Lower leg skin (tissue), 3 donors: ENCODE measurements at regions not wholly inside any gene's neighbourhood (a gene's known extent, or its start where the extent isn't known, plus 50 kb on each side); places are given as distances from the start of the nearest gene placed in this dataset.

Experiments used
- POLR2A ChIP-seq, 2 donors: fragments of 450-650 bp; IDR thresholded peaks; one replicate each; pipeline ENCODE4 v1.6.1; 2016 to 2017; ENCODE audit warnings: antibody characterized with exemption in 2 of 2, mild to moderate bottlenecking in 1 of 2, moderate library complexity in 1 of 2
- TF ChIP-seq, protein P1 (sequence below), 3 donors: fragments of 450-650 bp; IDR thresholded peaks; one replicate each; pipeline ENCODE4 v1.5.1; 2016; ENCODE audit warnings: antibody characterized with exemption in 3 of 3, mild to moderate bottlenecking in 3 of 3, moderate library complexity in 2 of 3

DNA sequence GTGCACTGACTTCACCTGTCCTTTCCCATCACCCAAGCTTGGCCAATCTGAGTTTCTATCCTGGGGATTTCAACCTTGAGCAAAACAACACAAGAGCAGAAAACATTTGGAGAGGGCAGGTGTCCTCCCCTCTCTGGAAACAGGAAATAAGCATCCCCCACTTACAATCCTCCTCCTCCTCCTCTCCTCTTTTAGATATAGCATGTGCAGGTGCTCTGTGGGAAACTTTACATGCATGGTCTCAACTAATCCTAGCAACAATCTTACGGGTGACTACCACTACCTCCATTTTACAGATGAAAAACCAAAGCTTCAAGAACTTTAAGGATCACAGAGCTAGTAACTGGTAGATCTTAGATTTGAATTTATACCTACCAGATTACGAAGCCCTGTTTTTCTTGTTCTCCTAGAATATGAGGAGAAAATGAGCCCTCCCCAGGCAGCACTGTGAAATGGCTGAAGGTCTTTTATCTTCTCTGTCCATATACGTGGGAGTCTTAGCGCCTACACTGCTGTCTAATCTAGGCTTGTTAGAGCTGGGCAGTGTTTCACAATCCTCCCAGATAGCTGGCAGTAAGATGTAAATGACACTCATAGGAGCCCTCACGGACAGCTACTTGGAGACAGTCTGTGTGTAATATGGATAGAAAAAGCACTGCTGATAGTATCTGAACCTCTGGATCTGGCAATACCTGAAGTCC, 301.2 kb upstream of the PROK2 start:
- TF ChIP-seq, protein P1, sequence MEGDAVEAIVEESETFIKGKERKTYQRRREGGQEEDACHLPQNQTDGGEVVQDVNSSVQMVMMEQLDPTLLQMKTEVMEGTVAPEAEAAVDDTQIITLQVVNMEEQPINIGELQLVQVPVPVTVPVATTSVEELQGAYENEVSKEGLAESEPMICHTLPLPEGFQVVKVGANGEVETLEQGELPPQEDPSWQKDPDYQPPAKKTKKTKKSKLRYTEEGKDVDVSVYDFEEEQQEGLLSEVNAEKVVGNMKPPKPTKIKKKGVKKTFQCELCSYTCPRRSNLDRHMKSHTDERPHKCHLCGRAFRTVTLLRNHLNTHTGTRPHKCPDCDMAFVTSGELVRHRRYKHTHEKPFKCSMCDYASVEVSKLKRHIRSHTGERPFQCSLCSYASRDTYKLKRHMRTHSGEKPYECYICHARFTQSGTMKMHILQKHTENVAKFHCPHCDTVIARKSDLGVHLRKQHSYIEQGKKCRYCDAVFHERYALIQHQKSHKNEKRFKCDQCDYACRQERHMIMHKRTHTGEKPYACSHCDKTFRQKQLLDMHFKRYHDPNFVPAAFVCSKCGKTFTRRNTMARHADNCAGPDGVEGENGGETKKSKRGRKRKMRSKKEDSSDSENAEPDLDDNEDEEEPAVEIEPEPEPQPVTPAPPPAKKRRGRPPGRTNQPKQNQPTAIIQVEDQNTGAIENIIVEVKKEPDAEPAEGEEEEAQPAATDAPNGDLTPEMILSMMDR (IDR thresholded peaks at IDR 0.05): no peak
- no peak for TF ChIP-seq POLR2A (IDR thresholded peaks at IDR 0.05)
